ENCODE measurements at regions not wholly inside any gene's neighbourhood (a gene's known extent, or its start where the extent isn't known, plus 50 kb on each side); places are given as distances from the start of the nearest gene placed in this dataset.

DNA sequence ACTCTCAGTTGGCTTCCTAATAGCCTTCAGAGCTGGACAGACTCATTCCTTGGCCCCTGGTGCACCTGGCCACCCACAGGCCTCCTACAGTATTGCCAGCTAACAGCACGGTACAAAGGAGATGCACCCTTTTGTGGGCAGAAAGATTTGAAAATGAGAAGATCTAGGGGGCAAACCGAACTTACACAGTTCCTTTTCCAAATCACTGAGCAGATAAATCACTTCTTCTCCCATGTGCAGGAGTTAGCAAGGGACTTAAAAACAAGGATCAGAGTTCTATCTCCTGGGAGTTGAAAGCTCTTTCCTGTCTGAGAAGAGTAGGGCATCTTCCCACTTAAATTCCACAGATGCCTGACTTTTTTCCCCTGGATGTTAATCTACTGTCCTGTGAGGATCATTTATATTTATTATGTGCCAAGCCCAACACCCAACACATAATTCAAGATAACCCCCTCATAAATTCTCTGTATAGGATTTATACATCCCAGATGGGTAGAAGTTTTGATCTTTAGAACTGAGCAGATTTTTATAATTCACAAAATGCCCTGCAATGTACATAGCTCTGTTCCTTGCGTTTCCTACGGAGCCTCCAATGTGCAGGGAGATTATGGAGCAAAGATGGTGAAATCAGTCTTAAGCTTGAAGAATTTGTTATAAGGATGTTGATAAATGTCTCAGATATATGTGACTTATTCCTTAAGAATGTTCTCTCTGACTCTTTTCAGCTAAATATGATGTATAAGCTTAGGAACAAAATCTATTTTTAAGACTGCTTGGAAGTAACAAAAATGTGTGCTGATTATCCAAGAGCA lies 207.2 kb upstream of the DAPK1 start:
- intact Hi-C loops (cut with micrococcal nuclease) = no loop called here
- no peak for DNase-seq (ENCODE audit: low read depth, low spot score)
- peak; percentile 72 for ATAC-seq
- TF ChIP-seq CEBPB (IDR thresholded peaks at IDR 0.05; ENCODE audit: low read depth) (no peak), RAD21 (IDR thresholded peaks at IDR 0.05; ENCODE audit: low read depth) (peak; percentile 13; the same call in 1 of the 2 replicates)
- TF ChIP-seq, protein P1, sequence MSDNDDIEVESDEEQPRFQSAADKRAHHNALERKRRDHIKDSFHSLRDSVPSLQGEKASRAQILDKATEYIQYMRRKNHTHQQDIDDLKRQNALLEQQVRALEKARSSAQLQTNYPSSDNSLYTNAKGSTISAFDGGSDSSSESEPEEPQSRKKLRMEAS (IDR thresholded peaks at IDR 0.05) = no peak
- TF ChIP-seq, protein P2, sequence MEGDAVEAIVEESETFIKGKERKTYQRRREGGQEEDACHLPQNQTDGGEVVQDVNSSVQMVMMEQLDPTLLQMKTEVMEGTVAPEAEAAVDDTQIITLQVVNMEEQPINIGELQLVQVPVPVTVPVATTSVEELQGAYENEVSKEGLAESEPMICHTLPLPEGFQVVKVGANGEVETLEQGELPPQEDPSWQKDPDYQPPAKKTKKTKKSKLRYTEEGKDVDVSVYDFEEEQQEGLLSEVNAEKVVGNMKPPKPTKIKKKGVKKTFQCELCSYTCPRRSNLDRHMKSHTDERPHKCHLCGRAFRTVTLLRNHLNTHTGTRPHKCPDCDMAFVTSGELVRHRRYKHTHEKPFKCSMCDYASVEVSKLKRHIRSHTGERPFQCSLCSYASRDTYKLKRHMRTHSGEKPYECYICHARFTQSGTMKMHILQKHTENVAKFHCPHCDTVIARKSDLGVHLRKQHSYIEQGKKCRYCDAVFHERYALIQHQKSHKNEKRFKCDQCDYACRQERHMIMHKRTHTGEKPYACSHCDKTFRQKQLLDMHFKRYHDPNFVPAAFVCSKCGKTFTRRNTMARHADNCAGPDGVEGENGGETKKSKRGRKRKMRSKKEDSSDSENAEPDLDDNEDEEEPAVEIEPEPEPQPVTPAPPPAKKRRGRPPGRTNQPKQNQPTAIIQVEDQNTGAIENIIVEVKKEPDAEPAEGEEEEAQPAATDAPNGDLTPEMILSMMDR (IDR thresholded peaks at IDR 0.05 in 2 of 3, conservative IDR thresholded peaks at IDR 0.05 in 1 of 3; ENCODE audit: borderline replicate concordance in 1 of 3, insufficient read depth in 1 of 3, low read depth in 2 of 3, low read length in 2 of 3) = peak; percentile 3 to 39 (median 34); a peak in 4 of 6 replicates
- Histone ChIP-seq H3K4me2 (ENCODE audit: low read length) (no peak overlapping the region), H3K9me3 (ENCODE audit: control insufficient read depth in 1 of 2, insufficient read depth in 1 of 2, low read depth in 1 of 2, low read length in 2 of 2) (no peaks in the 10 kb centered on the region), H3K4me3 (replicated peaks in 1 of 2; ENCODE audit: low read depth in 1 of 2, low read length in 2 of 2) (no peak overlapping the region), H3K36me3 (ENCODE audit: control insufficient read depth in 1 of 2, insufficient read depth in 2 of 2, low read length in 2 of 2) (no peaks in the 10 kb centered on the region), H3K27ac (ENCODE audit: low read depth, low read length) (no peak overlapping the region), H3K9me2 (ENCODE audit: insufficient read depth) (no peaks in the 10 kb centered on the region), H3K79me2 (ENCODE audit: insufficient read depth, low read length) (no peaks in the 10 kb centered on the region), H3K9ac (ENCODE audit: low read length) (no peak overlapping the region), H3K4me1 (ENCODE audit: control insufficient read depth in 1 of 2, insufficient read depth in 2 of 2, low read length in 2 of 2) (no peaks in the 10 kb centered on the region), H4K20me1 (ENCODE audit: insufficient read depth) (no peaks in the 10 kb centered on the region), H3K27me3 (ENCODE audit: insufficient read depth, low read length) (peaks cover 5% of the 10 kb centered on the region; the same call in 1 of the 2 replicates), H2AFZ (ENCODE audit: low read depth, low read length, poor library complexity, severe bottlenecking) (no peak overlapping the region)
- CTCF ChIA-PET = interaction anchor here (0.9 to 1.1 kb wide), 2 partner anchors 9 to 11 kb away, joined by 3 read pairs; no protein-coding TSS in a partner anchor
- POLR2A ChIA-PET = interaction anchor here (0.6 kb wide), 1 partner anchor 54 kb away, joined by 3 read pairs; no protein-coding TSS in a partner anchor
- RAD21 ChIA-PET (ENCODE audit: low non-redundant PET in 1 of 2, low total read pairs in 2 of 2, uncharacterized antibody in 2 of 2, unreplicated experiment in 2 of 2) = no interaction called here
- no TSS peak for BruUV-seq (replicated peaks)

Measured in HCT116 (cell line).